HepG2 (cell line): ENCODE measurements at regions not wholly inside any gene's neighbourhood (a gene's known extent, or its start where the extent isn't known, plus 50 kb on each side); places are given as distances from the start of the nearest gene placed in this dataset.

Source experiments
- ATAC-seq: fragments of 200-7000 bp; cut with Tn5 transposase; 3 replicates; pipeline ENCODE4 v1.9.1; 2020; ENCODE audit warnings: mild to moderate bottlenecking, moderate library complexity
- BruUV-seq: library from RNA; stranded (reverse); fragments of 400-500 nt; replicated peaks from 2 replicates; lab custom pipeline; 2021; lab: Mats Ljungman, UMichigan
- CTCF ChIA-PET: fragments of 300-600 bp; formaldehyde crosslinking; extraction: SDS; loops from one replicate; lab custom pipeline; 2021; ENCODE audit warnings: low total read pairs, inconsistent platforms, low intra/inter-chr PET ratio; lab: Yijun Ruan, JAX
- POLR2A ChIA-PET: fragments of 350-600 bp; sonication (Branson Sonifier 250); formaldehyde crosslinking; loops from one replicate; lab custom pipeline; 2020; ENCODE audit warnings: antibody characterized with exemption, inconsistent platforms; lab: Yijun Ruan, JAX
- DNase-seq: peaks from one replicate; pipeline ENCODE4 v3.0.0-alpha.2; 2015; ENCODE audit warnings: low spot score
- FAIRE-seq: peaks from 3 replicates; lab custom pipeline; 2011; peaks lifted over from hg19 to GRCh38; lab: Jason Lieb, UNC
- H2AFZ ChIP-seq: one replicate; pipeline ENCODE4 v1.6.1; 2011; ENCODE audit warnings: low read length, inconsistent platforms
- H3K27ac ChIP-seq: fragments of 300-600 bp; 3 replicates; pipeline ENCODE4 v1.8.0; 2011; ENCODE audit warnings: mixed run types, mild to moderate bottlenecking, mixed read lengths, low read length, inconsistent platforms; ENCODE audit not compliant: insufficient read depth; ENCODE audit errors: extremely low read length
- H3K27me3 ChIP-seq, 2 experiments: fragments of 200-600 bp in 1 of 2; 2 replicates in 1 of 2; 3 replicates in 1 of 2; pipeline versions ENCODE4 v1.6.0 to v1.8.0; 2011; ENCODE audit warnings: low read length in 2 of 2, mild to moderate bottlenecking in 2 of 2, moderate library complexity in 2 of 2, inconsistent platforms in 1 of 2; ENCODE audit not compliant: insufficient read depth in 2 of 2, control insufficient read depth in 1 of 2
- H3K36me3 ChIP-seq, 2 experiments: fragments of 200-600 bp in 1 of 2; replicated peaks in 1 of 2; 2 replicates in 1 of 2; 3 replicates in 1 of 2; pipeline versions ENCODE4 v1.5.1 to v1.8.0; 2011; ENCODE audit warnings: low read length in 2 of 2, inconsistent platforms in 1 of 2; ENCODE audit not compliant: insufficient read depth in 2 of 2, control insufficient read depth in 1 of 2
- H3K4me1 ChIP-seq: 2 replicates; pipeline ENCODE4 v1.5.1; 2012; ENCODE audit warnings: low read length, inconsistent platforms; ENCODE audit not compliant: insufficient read depth
- H3K4me2 ChIP-seq: 2 replicates; pipeline ENCODE4 v1.6.0; 2011; ENCODE audit warnings: low read depth, low read length, inconsistent platforms
- H3K4me3 ChIP-seq, 3 experiments: fragments of 200-600 bp in 1 of 3; sonication (generic), shearing (Covaris generic) in 1 of 3; replicated peaks in 1 of 3; 2 replicates each; pipeline ENCODE4 v1.5.1; 2011 to 2016; ENCODE audit warnings: low read length in 3 of 3, inconsistent platforms in 2 of 3, low read depth in 2 of 3, mild to moderate bottlenecking in 2 of 3, control low read depth in 1 of 3, mixed read lengths in 1 of 3; ENCODE audit not compliant: insufficient read depth in 1 of 3
- H3K79me2 ChIP-seq: one replicate; pipeline ENCODE4 v1.6.1; 2011; ENCODE audit warnings: low read length, inconsistent platforms; ENCODE audit not compliant: insufficient read depth
- H3K9ac ChIP-seq: 2 replicates; pipeline ENCODE4 v1.6.0; 2011; ENCODE audit warnings: mild to moderate bottlenecking, low read depth, low read length, inconsistent platforms; ENCODE audit not compliant: insufficient read depth
- H3K9me3 ChIP-seq: 2 replicates; pipeline ENCODE4 v1.5.1; 2012; ENCODE audit warnings: mild to moderate bottlenecking, low read length
- H4K20me1 ChIP-seq: 2 replicates; pipeline ENCODE4 v1.6.0; 2011; ENCODE audit warnings: inconsistent platforms, mild to moderate bottlenecking, low read length, moderate library complexity; ENCODE audit not compliant: insufficient read depth
- CBFB ChIP-seq: sonication (generic); formaldehyde crosslinking; IDR thresholded peaks from 2 replicates; pipeline ENCODE4 v1.4.0; 2020; ENCODE audit warnings: missing genetic modification reagents
- CREB3 ChIP-seq: sonication (generic); formaldehyde crosslinking; IDR thresholded peaks from 2 replicates; pipeline ENCODE4 v1.5.0; 2020; ENCODE audit warnings: missing genetic modification reagents
- EP300 ChIP-seq, 3 experiments: sonication (generic) in 1 of 3; formaldehyde crosslinking in 1 of 3; IDR thresholded peaks; 2 replicates each; pipeline versions ENCODE4 v1.5.1 to v1.6.1; 2011 to 2020; ENCODE audit warnings: low read depth in 2 of 3, low read length in 2 of 3, borderline replicate concordance in 1 of 3, improper control_type of control experiment in 1 of 3, mild to moderate bottlenecking in 1 of 3, missing genetic modification reagents in 1 of 3, moderate library complexity in 1 of 3
- POGZ ChIP-seq: sonication (generic); formaldehyde crosslinking; IDR thresholded peaks from 2 replicates; pipeline ENCODE4 v1.4.0; 2020; ENCODE audit warnings: mild to moderate bottlenecking, missing genetic modification reagents
- SP4 ChIP-seq: sonication (generic); formaldehyde crosslinking; IDR thresholded peaks from 2 replicates; pipeline ENCODE4 v1.8.1; 2023; ENCODE audit warnings: mild to moderate bottlenecking, missing genetic modification reagents
- TCF7L2 ChIP-seq: IDR thresholded peaks from 2 replicates; pipeline ENCODE4 v1.6.1; 2011; ENCODE audit warnings: mild to moderate bottlenecking, low read depth, low read length, moderate library complexity
- ZNF124 ChIP-seq: sonication (generic); formaldehyde crosslinking; IDR thresholded peaks from 2 replicates; pipeline ENCODE4 v1.4.0; 2020; ENCODE audit warnings: missing genetic modification reagents
- ZNF160 ChIP-seq: sonication (generic); formaldehyde crosslinking; IDR thresholded peaks from 2 replicates; pipeline ENCODE4 v1.8.0; 2022; ENCODE audit warnings: mild to moderate bottlenecking, inconsistent platforms, missing genetic modification reagents
- ZNF281 ChIP-seq: sonication (generic); formaldehyde crosslinking; IDR thresholded peaks from 2 replicates; pipeline ENCODE4 v1.4.0; 2020; ENCODE audit warnings: missing genetic modification reagents, borderline replicate concordance
- ZNF530 ChIP-seq: sonication (generic); formaldehyde crosslinking; IDR thresholded peaks from 2 replicates; pipeline ENCODE4 v1.5.0; 2020; ENCODE audit warnings: low read depth, mild to moderate bottlenecking, missing genetic modification reagents
- ZNF547 ChIP-seq: sonication (generic); formaldehyde crosslinking; IDR thresholded peaks from 2 replicates; pipeline ENCODE4 v1.5.1; 2020; ENCODE audit warnings: mild to moderate bottlenecking, missing genetic modification reagents
- ZNF562 ChIP-seq: sonication (generic); formaldehyde crosslinking; IDR thresholded peaks from 2 replicates; pipeline ENCODE4 v1.8.0; 2022; ENCODE audit warnings: missing genetic modification reagents, borderline replicate concordance
- ZNF644 ChIP-seq: IDR thresholded peaks from 2 replicates; pipeline ENCODE4 v1.6.1; 2016; ENCODE audit warnings: low read depth
- ZNF784 ChIP-seq: sonication (generic); formaldehyde crosslinking; IDR thresholded peaks from 2 replicates; pipeline ENCODE4 v1.5.1; 2020; ENCODE audit warnings: missing genetic modification reagents, mild to moderate bottlenecking, borderline replicate concordance
- WGBS: methylation state at CpG from one replicate; pipeline ENCODE4 v1.1.6; 2017; ENCODE audit warnings: low lambda C conversion rate; 5-methylcytosine and 5-hydroxymethylcytosine counted together
- in situ Hi-C: cut with HindIII; loops from 2 replicates; pipeline ENCODE4 v1.10.0; 2017; ENCODE audit warnings: low pct_unique_long_range_greater_than_20kb; ENCODE audit not compliant: extremely low pct_ligation_motif_present
- intact Hi-C: fragments of 100-400 bp; cut with micrococcal nuclease; formaldehyde crosslinking; loops from one replicate; pipeline ENCODE4 v1.10.0; 2022; ENCODE audit not compliant: unreplicated experiment
- TF ChIP-seq, protein P1 (sequence below), 2 experiments: sonication (generic) in 1 of 2; formaldehyde crosslinking in 1 of 2; IDR thresholded peaks; 2 replicates each; pipeline versions ENCODE4 v1.4.0 to v1.6.1; 2018 to 2020; ENCODE audit warnings: missing genetic modification reagents in 2 of 2, borderline replicate concordance in 1 of 2, low read depth in 1 of 2, mild to moderate bottlenecking in 1 of 2, missing biosample characterization in 1 of 2
- TF ChIP-seq, protein P2 (sequence below): IDR thresholded peaks from 2 replicates; pipeline ENCODE4 v1.6.1; 2018; ENCODE audit warnings: missing genetic modification reagents

- TF ChIP-seq, protein P1, sequence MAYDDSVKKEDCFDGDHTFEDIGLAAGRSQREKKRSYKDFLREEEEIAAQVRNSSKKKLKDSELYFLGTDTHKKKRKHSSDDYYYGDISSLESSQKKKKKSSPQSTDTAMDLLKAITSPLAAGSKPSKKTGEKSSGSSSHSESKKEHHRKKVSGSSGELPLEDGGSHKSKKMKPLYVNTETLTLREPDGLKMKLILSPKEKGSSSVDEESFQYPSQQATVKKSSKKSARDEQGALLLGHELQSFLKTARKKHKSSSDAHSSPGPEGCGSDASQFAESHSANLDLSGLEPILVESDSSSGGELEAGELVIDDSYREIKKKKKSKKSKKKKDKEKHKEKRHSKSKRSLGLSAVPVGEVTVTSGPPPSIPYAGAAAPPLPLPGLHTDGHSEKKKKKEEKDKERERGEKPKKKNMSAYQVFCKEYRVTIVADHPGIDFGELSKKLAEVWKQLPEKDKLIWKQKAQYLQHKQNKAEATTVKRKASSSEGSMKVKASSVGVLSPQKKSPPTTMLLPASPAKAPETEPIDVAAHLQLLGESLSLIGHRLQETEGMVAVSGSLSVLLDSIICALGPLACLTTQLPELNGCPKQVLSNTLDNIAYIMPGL (CRISPR knock-in tag; IDR thresholded peaks at IDR 0.05; ENCODE audit: borderline replicate concordance in 1 of 2, low read depth in 1 of 2): no peak
- TF ChIP-seq, protein P2, sequence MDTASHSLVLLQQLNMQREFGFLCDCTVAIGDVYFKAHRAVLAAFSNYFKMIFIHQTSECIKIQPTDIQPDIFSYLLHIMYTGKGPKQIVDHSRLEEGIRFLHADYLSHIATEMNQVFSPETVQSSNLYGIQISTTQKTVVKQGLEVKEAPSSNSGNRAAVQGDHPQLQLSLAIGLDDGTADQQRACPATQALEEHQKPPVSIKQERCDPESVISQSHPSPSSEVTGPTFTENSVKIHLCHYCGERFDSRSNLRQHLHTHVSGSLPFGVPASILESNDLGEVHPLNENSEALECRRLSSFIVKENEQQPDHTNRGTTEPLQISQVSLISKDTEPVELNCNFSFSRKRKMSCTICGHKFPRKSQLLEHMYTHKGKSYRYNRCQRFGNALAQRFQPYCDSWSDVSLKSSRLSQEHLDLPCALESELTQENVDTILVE: no peak
- no peak for TF ChIP-seq TCF7L2
- no peak for TF ChIP-seq ZNF281 (CRISPR knock-in tag)
- TF ChIP-seq, all 625 proteins: peak for 0
Observed at GRCh38 chr7:46864716-46865115, 717.2 kb downstream of the TNS3 start (continued).

- ChIA-PET POLR2A (no interaction called here), CTCF (no interaction called here)
- Histone ChIP-seq H3K27ac (no peak overlapping the region), H3K4me2 (no peak overlapping the region), H4K20me1 (no peaks in the 10 kb centered on the region), H3K27me3 (no peaks in the 10 kb centered on the region), H3K9ac (no peak overlapping the region), H3K79me2 (no peaks in the 10 kb centered on the region), H2AFZ (no peak overlapping the region), H3K4me1 (no peaks in the 10 kb centered on the region), H3K36me3 (no peaks in the 10 kb centered on the region), H3K4me3 (no peak overlapping the region), H3K9me3 (no peaks in the 10 kb centered on the region)
- intact Hi-C loops: no loop called here
- ATAC-seq (no peak), DNase-seq (no peak), FAIRE-seq (no peak)
- in situ Hi-C loops: no loop called here
- no TSS peak for BruUV-seq
- WGBS: 13% methylated on average over 6 of the region's 6 CpGs
- TF ChIP-seq ZNF644 (CRISPR knock-in tag): no peak
- TF ChIP-seq ZNF124 (CRISPR knock-in tag): no peak
- TF ChIP-seq ZNF530 (CRISPR knock-in tag): no peak
- no peak for TF ChIP-seq CREB3 (CRISPR knock-in tag)
- no peak for TF ChIP-seq ZNF562 (CRISPR knock-in tag)
- no peak for TF ChIP-seq ZNF160 (CRISPR knock-in tag)
- no peak for TF ChIP-seq EP300 (IDR thresholded peaks at IDR 0.05; ENCODE audit: low read depth in 2 of 2, low read length in 2 of 2)
- no peak for TF ChIP-seq EP300 (CRISPR knock-in tag; IDR thresholded peaks at IDR 0.05; ENCODE audit: borderline replicate concordance)
- TF ChIP-seq ZNF547 (CRISPR knock-in tag): no peak
- no peak for TF ChIP-seq CBFB (CRISPR knock-in tag)
- TF ChIP-seq SP4 (CRISPR knock-in tag): no peak
- TF ChIP-seq POGZ (CRISPR knock-in tag): no peak
- no peak for TF ChIP-seq ZNF784 (CRISPR knock-in tag)
Observed at GRCh38 chr7:46859963-46860475, 721.9 kb downstream of the TNS3 start.
